ENCODE measurements at regions not wholly inside any gene's neighbourhood (a gene's known extent, or its start where the extent isn't known, plus 50 kb on each side); places are given as distances from the start of the nearest gene placed in this dataset.
A peak's percentile ranks its signal among the peaks of the same experiment; 100 is the strongest.

- no peak overlapping the region for H3K27ac ChIP-seq (ENCODE audit: low read depth in 2 of 2, low read length in 2 of 2)
- H3K9me3 ChIP-seq (ENCODE audit: control insufficient read depth in 2 of 3, insufficient read depth in 1 of 3, low read length in 3 of 3), result no peaks in the 10 kb centered on the region
- no peak overlapping the region for H3K4me3 ChIP-seq (ENCODE audit: low read length in 3 of 3)
- no peak for DNase-seq
- no peak for FAIRE-seq
- TF ChIP-seq CTCF (IDR thresholded peaks at IDR 0.05; ENCODE audit: borderline replicate concordance, extremely low read depth, insufficient read depth), result no peak
- H3K4me1 ChIP-seq (ENCODE audit: control insufficient read depth in 2 of 3, insufficient read depth in 2 of 3, low read depth in 1 of 3, low read length in 3 of 3), result no peaks in the 10 kb centered on the region
- intact Hi-C loops (cut with DNase I), result no loop called here
- H3K27me3 ChIP-seq (ENCODE audit: control insufficient read depth, insufficient read depth, low read length), result no peaks in the 10 kb centered on the region
- no peak overlapping the region for H3K9ac ChIP-seq (ENCODE audit: low read length in 3 of 3)
- no peaks in the 10 kb centered on the region for H3K36me3 ChIP-seq (ENCODE audit: control insufficient read depth in 2 of 3, insufficient read depth in 3 of 3, low read length in 3 of 3)
Measured at GRCh38 chr6:132063204-132063603, 112.0 kb upstream of the CCN2 start.

GRCh38 chr6:132062626-132063025 lies 111.5 kb upstream of the CCN2 start:
- DNase-seq (no peak), FAIRE-seq (no peak)
- Histone ChIP-seq H3K36me3 (ENCODE audit: control insufficient read depth in 2 of 3, insufficient read depth in 3 of 3, low read length in 3 of 3) (no peaks in the 10 kb centered on the region), H3K4me3 (ENCODE audit: low read length in 3 of 3) (no peak overlapping the region), H3K27me3 (ENCODE audit: control insufficient read depth, insufficient read depth, low read length) (no peaks in the 10 kb centered on the region), H3K27ac (ENCODE audit: low read depth in 2 of 2, low read length in 2 of 2) (no peak overlapping the region), H3K9me3 (ENCODE audit: control insufficient read depth in 2 of 3, insufficient read depth in 1 of 3, low read length in 3 of 3) (no peaks in the 10 kb centered on the region), H3K9ac (ENCODE audit: low read length in 3 of 3) (no peak overlapping the region), H3K4me1 (ENCODE audit: control insufficient read depth in 2 of 3, insufficient read depth in 2 of 3, low read depth in 1 of 3, low read length in 3 of 3) (no peaks in the 10 kb centered on the region)
- TF ChIP-seq CTCF (IDR thresholded peaks at IDR 0.05; ENCODE audit: borderline replicate concordance, extremely low read depth, insufficient read depth), result no peak
- intact Hi-C loops (cut with DNase I), result no loop called here

GRCh38 chr6:132061381-132061780 lies 110.2 kb upstream of the CCN2 start:
- no peak overlapping the region for H3K9ac ChIP-seq (ENCODE audit: low read length in 3 of 3)
- H3K27me3 ChIP-seq (ENCODE audit: control insufficient read depth, insufficient read depth, low read length), result no peaks in the 10 kb centered on the region
- H3K36me3 ChIP-seq (ENCODE audit: control insufficient read depth in 2 of 3, insufficient read depth in 3 of 3, low read length in 3 of 3), result no peaks in the 10 kb centered on the region
- no peak for TF ChIP-seq CTCF (IDR thresholded peaks at IDR 0.05; ENCODE audit: borderline replicate concordance, extremely low read depth, insufficient read depth)
- no peak overlapping the region for H3K27ac ChIP-seq (ENCODE audit: low read depth in 2 of 2, low read length in 2 of 2)
- FAIRE-seq (no peak), DNase-seq (no peak)
- H3K9me3 ChIP-seq (ENCODE audit: control insufficient read depth in 2 of 3, insufficient read depth in 1 of 3, low read length in 3 of 3), result no peaks in the 10 kb centered on the region
- no peak overlapping the region for H3K4me3 ChIP-seq (ENCODE audit: low read length in 3 of 3)
- intact Hi-C loops (cut with DNase I), result no loop called here
- no peaks in the 10 kb centered on the region for H3K4me1 ChIP-seq (ENCODE audit: control insufficient read depth in 2 of 3, insufficient read depth in 2 of 3, low read depth in 1 of 3, low read length in 3 of 3)

GRCh38 chr6:132060591-132060990 lies 109.4 kb upstream of the CCN2 start:
- Histone ChIP-seq H3K36me3 (ENCODE audit: control insufficient read depth in 2 of 3, insufficient read depth in 3 of 3, low read length in 3 of 3) (no peaks in the 10 kb centered on the region), H3K4me3 (ENCODE audit: low read length in 3 of 3) (no peak overlapping the region), H3K9me3 (ENCODE audit: control insufficient read depth in 2 of 3, insufficient read depth in 1 of 3, low read length in 3 of 3) (no peaks in the 10 kb centered on the region), H3K27ac (ENCODE audit: low read depth in 2 of 2, low read length in 2 of 2) (no peak overlapping the region), H3K27me3 (ENCODE audit: control insufficient read depth, insufficient read depth, low read length) (no peaks in the 10 kb centered on the region), H3K9ac (ENCODE audit: low read length in 3 of 3) (no peak overlapping the region), H3K4me1 (ENCODE audit: control insufficient read depth in 2 of 3, insufficient read depth in 2 of 3, low read depth in 1 of 3, low read length in 3 of 3) (no peaks in the 10 kb centered on the region)
- FAIRE-seq (no peak), DNase-seq (peak in 1 of 5 donors; percentile 46)
- no peak for TF ChIP-seq CTCF (IDR thresholded peaks at IDR 0.05; ENCODE audit: borderline replicate concordance, extremely low read depth, insufficient read depth)
- intact Hi-C loops (cut with DNase I), result no loop called here

Measured in kidney (tissue), 13 donors.